Stimulated activated CD4-positive, alpha-beta T cell treated with anti-CD3 and anti-CD28 coated beads, Interleukin-1b, Interleukin-23, amount 100 ng/mL, for 1 hour (primary cell): ENCODE measurements at regions not wholly inside any gene's neighbourhood (a gene's known extent, or its start where the extent isn't known, plus 50 kb on each side); places are given as distances from the start of the nearest gene placed in this dataset.
"Not testable (repeated sequence)": the region's sequence is repeated elsewhere in the genome, so short reads cannot be mapped to it uniquely, and the experiment has no call there.

Experiments
- DNase-seq, 2 donors: peaks; one replicate each; pipeline ENCODE4 v3.0.0-alpha.2; 2020; ENCODE audit warnings: low read depth in 2 of 2

DNA sequence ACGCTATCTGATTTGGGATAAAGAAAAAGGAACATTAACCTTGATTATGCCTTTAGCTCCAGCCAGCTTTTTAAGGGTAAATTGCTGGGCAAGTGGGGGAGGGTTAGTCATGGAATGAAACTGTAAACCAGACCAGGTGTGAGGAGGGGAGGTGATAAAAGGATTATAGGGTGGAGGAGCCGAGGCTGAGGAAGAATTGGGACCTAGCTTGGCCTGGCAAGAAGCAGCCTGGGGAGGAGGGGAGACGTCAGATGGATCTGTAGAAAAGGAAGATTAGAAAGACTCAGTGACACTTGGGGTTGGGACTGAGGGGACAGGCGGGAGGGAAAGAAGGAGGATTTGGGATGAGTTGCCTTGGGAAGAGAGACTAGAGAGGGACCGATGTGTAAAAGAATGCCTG is 590.8 kb upstream of the MDGA2 start:
- DNase-seq, result not testable (repeated sequence)

DNA sequence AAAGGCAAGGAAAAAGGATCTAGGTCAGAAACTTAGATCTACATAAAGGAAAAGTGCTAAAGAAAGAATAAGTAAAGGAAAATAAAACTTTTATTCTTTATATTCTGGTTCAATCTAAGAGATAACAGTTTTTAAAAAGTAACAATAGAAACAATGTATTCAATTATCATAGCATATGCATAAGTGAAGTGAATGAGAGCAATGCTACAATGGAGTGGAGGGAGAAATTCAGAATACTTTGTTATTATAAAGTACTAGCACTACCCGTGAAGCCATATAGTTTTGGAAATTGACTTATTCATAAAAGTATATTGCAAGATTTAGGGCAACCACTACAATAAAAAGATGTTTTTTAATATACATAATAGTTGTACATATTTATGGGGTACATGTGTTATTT is 586.0 kb upstream of the MDGA2 start:
- no peak for DNase-seq

DNA sequence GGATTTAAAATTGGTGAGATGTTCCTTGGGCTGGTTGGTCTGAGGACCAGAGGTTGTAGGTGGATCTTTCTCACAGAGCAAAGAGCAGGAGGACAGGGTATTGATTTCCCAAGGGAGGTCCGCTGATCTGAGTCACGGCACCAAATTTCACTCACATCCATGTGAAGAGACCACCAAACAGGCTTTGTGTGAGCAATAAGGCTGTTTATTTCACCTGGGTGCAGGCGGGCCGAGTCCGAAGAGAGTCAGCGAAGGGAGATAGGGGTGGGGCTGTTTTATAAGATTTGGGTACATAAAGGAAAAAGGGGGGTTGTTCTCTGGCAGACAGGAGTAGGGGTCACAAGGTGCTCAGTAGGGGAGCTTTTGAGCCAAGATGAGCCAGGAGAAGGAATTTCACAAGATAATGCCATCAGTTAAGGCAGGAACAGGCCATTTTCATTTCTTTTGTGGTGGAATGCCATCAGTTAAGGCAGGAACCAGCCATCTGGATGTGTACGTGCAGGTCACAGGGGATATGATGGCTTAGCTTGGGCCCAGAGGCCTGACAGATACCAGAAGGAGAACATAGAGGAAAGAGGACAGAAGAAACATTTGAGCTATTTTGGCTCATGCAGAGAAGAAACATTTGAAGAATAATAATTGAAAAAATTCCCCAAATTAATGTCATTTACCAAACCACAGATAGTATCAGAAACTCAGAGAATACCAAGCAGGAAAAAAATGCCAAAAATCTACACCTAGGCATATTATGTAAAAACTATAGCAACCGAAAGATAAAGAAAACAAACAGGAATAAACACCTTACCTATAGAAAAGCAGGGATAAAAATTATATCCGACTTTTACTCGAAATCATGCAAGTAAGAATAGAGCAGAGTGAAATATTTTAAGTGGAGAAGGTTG is 585.2 kb upstream of the MDGA2 start:
- not testable (repeated sequence) for DNase-seq

DNA sequence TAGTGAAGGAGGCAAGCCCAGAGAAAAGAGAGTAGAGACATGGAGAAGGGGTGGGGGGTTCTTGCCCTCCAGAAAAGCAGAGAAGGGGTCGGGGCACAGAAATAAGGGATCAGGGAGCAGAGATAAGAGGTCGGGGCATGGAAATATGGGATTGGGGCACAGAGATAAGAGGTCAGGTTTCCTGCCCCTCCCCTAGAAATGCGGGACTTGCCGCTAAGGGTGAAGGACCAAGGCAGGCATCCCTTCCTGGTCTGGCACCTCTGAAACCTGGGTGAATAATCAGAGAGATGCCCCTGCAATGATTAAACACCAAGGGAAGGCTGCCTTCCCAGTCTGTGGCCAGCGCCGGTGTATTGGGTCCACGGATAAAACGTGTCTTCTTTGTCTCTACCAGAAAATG is 584.5 kb upstream of the MDGA2 start:
- not testable (repeated sequence) for DNase-seq

DNA sequence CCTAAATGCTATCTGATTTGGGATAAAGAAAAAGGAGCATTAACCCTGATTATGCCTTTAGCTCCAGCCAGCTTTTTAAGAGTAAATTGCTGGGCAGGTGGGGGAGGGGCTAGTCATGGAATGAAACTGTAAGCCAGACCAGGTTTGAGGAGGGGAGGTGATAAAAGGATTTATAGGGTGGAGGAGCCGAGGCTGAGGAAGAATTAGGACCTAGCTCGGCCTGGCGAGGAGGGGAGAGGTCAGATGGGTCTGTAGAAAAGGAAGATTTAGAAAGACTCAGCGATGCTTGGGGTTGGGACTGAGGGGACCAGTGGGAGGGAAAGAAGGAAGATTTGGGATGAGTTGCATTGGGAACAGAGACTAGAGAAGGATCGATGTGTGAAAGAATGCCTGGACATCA is 583.8 kb upstream of the MDGA2 start:
- not testable (repeated sequence) for DNase-seq

DNA sequence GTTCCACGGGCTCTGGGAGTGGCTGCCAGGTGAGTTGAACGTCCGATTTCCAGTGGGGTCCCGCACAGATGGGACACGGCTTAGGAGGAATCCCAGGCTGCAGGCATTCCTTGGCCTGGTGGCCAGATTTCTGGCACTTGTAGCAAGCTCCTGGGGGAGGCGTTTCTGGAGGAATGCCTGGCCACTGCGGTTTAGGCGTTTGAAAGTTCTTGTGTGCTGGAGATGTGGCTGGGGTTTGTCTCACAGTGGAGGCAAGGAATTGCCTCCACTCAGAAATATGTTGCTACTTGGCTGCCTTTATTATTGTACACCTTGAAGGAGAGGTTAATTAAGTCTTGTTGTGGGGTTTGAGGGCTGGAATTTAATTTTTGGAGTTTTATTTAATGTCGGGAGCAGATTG is 583.3 kb upstream of the MDGA2 start:
- DNase-seq, result not testable (repeated sequence)

DNA sequence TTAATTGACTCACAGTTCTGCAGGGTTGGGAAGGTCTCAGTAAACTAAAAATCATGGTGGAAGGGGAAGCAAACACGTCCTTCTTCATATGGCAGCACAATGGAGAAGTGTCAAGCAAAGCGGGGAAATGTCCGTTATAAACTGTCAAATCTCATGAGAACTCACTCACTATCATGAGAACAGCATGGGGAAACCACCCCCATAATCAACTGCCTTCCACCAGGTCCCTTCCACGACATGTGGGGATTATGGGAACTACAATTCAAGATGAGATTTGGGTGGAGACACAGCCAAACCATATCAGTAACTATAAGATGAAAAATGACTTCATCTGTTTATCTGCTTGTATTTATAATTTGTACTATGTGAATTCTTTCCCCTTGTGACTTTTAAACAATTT is 577.6 kb upstream of the MDGA2 start:
- no peak for DNase-seq

DNA sequence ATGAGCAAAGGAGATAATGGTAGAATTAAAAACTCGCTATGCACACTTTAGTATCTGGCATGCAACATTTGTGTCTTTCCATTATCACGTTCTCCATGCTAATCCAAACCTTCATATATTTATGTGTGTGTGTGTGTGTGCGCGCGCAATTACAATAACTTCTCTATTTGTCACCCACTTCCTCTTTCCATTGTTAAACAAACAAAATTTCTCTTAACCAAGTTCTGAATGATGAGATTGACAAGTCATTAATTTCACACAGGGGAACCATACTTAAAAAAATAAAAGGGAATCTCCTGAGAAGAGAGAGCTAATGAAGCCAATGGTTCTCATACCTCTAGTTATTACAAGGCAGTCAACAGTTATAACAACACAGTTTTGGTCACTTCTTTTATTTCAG is 575.9 kb upstream of the MDGA2 start:
- no peak for DNase-seq

DNA sequence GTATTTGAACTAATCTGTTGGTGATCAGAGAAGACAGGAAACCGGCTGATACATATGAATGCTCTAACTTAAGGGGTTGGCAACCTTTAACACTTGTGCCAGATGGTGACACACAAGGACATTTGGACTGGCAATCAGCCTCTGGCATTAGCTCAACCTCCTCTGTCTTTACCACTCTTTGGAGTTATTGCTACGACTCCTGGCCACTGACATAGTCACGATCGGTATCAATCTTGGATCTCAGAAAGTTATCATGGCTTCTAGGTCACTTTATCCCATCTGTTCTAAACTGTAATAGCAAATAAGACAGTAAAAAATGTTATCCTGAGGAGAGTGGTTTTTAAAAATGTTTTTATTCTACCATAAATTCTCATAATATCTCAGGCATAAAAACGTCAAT is 575.2 kb upstream of the MDGA2 start:
- no peak for DNase-seq

DNA sequence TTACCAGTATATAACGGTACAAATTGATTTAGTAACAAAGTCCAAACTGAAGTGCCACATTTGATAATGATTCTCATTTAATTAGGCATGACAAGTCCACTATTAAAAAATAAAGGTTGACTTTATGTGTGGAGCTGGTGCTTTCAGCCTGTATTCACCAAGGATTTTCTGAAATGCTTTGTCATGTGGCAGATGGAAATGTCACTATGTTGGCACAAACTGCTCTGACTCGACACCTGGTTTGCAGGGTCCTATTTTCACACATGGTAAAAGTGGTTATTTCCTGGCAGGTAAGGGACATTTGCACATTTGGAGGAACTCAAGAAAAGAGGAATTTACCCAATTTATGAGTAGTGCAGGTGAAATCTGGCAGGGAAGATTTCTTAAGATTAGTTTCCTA is 572.6 kb upstream of the MDGA2 start:
- DNase-seq, result no peak

DNA sequence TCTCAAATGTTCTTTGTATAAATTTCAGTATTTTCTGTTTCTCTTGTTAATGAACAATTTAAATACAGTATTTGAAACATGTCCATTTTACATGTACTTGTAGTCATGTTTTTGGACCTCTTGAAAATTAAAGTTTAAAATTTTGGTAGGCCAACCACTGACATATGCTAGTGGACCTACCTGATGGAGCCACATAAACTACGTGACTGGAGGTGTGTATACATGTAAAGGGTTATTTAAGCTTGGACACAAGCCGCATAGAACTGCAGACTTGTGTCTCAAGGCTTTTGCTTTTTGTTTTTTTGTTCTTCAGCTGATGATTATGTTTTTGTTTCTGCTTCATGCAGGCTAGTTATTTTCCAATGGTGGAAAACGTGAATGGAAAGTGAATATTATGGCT is 568.5 kb upstream of the MDGA2 start:
- DNase-seq, result no peak

DNA sequence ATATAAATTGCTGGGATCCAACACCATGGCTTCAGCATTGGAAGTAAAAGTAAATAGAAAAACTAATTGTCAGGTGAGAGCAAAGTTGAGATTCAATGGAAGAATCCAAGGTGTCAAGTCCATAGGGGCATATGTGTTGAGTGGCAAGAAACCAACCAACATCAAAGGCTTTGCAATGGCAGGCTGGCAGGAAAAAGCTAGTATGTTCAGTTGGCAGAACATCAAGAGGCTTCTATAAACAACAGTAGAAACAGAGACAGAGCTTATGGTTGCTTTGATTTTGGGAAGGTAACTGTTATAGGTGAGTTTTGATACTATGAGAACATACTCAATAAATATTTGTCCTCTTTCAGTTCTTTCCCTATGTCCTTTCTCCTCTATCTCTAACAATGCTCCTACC is 553.7 kb upstream of the MDGA2 start:
- no peak for DNase-seq

DNA sequence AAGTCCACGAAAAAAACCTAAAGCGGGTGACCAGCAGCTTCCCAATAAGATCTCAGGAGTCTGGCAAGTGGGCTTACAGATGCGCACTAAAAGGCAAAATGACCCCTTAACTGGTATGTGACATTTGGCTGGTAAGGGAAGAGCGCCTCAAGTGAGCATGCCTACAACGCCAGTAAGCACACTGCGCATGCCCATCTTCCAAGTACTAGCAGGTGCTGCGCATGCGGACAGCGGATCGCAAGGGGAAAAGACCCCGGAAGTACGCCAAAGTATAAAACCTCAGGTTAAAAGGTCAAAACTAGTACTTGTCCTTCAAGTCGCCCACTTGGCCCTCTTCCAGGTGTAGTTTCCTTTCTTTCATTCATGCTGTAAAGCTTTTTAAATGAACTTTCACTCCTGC is 518.5 kb upstream of the MDGA2 start:
- DNase-seq, result no peak

DNA sequence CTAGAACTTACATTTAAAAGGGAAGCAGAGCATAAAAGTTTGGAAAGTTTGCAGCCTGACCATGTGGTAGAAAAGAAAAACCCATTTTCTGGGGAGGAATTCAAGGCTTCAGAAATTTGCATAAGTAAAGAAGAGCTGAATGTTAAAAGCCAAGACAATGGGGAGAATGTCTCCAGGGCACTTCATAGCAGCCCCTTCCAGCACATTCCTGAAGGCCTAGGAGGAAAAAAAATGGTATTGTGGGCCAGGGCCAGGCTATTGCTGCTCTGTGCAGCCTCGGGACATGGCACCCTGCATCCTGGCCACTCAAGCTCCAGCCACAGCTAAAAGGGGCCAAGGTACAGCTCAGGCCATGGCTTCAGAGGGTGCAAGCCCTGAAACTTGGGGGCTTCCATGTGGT is 474.2 kb upstream of the MDGA2 start:
- DNase-seq, result not testable (repeated sequence)

DNA sequence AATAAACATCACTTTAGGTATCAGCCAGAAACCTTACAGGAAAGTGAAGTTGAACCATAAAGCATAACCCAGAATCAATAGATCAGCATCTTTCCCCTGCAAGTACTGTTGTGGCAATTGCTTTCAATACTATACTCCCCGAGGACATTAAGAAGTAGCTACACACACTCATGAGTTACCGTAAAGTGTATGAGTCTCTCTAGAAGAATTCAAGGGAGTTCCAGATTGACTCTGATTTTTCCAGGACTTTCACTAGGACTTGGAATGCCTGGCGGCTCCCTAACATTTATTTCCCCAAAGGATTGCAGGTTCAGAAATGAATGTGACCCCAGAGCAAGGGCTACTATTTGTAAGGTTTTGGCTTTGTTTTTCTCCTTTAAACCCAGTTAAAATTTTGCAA is 465.4 kb upstream of the MDGA2 start:
- DNase-seq, result no peak

DNA sequence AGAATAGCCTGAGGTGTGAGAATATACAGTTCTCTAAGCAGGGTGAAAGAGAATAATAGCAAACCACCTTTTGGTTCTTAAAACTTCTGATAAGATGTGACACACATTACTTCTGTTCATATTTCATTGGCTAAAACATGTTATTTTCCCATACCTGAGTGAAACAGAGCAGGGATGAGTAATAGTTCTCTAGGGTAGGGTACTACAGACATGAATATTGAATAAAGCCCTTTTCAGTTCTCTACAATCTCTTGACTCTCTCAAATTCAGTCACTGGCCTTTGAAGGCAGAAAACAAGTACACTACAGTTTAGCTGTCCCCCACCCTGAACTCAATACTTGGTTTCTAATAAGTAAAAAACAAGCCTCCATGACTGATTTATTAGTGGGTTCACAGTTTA is 454.1 kb upstream of the MDGA2 start:
- no peak for DNase-seq

DNA sequence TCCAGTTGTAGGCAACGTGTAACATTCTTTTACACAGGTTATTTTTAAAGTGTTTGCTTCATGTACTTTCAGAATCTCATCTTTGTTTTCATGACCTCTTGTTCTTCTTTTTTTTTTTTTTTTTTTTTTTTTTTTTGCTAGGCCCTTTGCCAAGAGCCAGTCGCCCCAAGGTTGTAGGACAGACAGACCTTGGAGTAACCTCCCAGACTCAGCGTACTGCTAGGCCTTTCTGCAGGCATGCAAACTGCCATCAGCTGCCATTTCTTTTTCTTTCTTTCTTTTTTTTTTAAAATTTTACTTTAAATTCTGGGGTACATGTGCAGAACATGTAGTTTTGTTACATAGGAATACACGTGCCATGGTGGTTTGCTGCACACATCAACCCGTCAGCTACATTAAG is 452.3 kb upstream of the MDGA2 start:
- DNase-seq, result no peak

DNA sequence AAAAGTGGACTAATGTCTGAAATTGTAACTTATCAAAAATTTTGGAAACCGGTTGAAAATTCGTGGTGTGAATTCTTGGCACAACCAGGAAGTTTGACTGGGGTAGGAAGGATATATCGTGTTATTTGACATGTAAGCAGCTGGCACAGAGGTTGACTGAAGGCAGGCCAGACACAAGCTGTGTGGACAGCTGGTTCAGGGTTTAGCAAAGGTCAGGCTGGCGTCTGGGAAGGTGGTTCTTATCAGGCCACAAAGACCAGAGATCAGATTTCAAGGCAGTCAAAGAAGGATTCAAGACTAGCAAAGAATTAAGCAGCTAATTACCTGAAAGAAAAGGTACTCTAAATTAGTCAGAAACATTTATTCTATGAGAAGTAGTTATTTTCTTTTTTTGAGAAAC is 450.2 kb upstream of the MDGA2 start:
- no peak for DNase-seq

DNA sequence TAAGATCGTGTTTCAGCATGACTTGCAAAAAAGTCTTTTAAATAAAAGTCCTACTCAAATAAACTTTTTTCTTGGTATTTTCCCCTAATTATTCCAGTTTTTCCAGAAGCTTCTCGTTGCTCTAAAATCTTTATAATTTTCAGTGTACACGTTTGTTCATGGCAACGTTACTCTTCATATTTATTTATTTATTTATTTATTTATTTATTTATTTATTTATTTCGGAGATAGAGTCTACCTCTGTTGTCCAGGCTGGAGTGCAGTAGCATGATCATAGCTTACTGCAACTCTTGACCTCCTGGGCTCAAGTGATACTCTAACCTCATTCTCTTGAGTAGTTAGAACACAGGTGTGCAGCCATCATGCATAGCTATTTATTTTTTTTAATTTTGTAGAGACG is 438.3 kb upstream of the MDGA2 start:
- no peak for DNase-seq

DNA sequence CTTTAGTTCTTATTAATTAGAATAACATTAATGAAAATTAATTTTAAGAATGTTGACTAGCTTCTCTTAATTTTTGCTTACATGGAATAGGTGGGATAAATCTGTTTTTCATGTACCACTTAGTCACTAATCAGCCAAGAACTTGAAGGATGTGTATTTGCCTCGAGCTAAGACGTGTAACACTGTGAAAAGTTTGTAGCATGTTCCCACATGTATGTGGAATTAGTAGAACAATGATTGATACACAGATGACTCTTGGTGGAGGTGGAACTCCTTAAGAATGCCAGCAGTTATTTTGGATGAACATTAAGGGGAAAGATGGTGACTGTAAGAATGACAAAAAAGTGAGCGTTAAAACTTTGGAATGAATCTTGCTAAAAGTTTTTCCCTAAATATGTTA is 435.7 kb upstream of the MDGA2 start:
- no peak for DNase-seq

DNA sequence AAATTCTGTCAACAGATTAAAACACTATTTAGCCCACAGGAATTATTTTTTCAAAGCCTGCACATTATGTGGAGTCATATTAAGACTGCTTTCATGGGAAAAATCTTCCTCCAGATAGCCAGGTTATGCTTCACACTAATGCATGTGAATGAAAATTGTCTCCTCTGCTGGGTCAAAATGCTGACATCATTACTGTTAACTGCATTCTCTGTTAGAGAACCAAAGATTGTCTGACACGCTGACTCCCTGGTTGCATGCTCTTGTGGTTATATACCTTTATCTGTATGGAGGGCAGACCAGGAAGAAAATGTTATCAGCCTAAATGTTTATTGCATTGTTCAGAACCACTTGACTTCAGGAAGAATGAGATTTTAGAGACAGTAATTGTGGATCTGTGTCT is 432.2 kb upstream of the MDGA2 start:
- DNase-seq, result no peak

DNA sequence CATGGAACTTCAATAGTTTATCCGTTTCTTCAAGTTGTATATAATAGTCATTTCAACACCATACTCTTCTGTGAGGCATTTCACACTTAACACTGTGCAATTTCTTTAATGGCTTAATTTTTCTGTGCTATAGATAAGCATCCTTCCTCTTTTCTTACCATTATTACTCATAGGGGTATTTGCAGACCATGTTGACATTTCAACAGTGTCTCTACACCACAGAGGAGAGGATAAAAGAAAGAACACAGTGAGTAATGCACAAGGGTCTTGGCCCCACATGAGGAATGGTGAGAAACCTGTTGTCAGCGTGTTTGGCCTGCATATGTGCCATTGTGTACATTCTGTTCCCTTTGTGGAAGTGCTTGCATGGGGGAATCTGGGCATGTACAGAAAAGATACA is 421.5 kb upstream of the MDGA2 start:
- DNase-seq, result no peak

DNA sequence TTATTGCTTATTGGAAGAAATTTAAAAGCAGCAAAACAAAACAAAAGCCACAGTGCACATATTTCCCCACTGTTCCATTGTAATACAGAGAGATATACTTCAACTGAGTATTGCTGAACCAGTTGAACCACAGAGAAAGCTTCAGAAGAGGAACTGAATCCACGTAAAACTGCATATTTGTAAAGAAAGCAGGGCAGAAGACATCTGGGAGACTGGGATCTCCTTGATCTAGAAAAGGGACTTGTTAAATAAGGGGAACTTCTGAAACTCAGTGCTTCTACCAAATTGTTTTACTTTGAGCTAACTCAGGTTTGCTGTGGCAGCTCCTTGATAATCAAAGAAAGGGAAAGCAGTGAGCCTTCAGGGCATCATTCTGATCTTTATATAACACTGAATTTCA is 411.1 kb upstream of the MDGA2 start:
- no peak for DNase-seq

DNA sequence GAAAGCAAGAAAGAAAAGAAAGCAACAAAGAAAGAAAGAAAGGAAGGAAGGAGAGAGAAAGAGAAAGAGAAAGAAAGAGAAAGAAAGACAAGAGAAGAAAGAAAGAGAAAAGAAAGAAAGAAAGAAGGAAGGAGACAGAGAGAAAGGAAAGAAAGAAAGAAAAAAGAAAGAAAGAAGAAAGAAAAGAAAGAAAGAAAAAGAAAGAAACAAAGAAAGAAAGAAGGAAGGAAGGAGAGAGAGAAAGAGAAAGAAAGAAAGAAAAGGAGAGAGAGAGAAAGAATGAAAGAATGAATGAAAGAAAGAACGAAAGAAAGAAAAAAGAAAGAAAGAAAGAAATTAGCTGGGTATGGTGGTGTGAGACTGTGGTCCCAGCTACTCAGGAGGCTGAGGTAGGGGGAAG is 400.1 kb upstream of the MDGA2 start:
- no peak for DNase-seq
